ENCODE measurements at regions not wholly inside any gene's neighbourhood (a gene's known extent, or its start where the extent isn't known, plus 50 kb on each side); places are given as distances from the start of the nearest gene placed in this dataset.

GRCh38 chr14:54147282-54147681, 190.7 kb upstream of the BMP4 start:
- Histone ChIP-seq H3K36me3 (ENCODE audit: control insufficient read depth in 2 of 2, insufficient read depth in 2 of 2, low read length in 1 of 2) (no peaks in the 10 kb centered on the region), H3K4me1 (ENCODE audit: control insufficient read depth in 2 of 2, insufficient read depth in 2 of 2, low read length in 2 of 2) (no peaks in the 10 kb centered on the region), H3K9me3 (ENCODE audit: control insufficient read depth in 2 of 2, insufficient read depth in 1 of 2, low read length in 1 of 2) (no peaks in the 10 kb centered on the region), H3K27me3 (ENCODE audit: control insufficient read depth in 2 of 2, insufficient read depth in 1 of 2, low read length in 1 of 2) (no peaks in the 10 kb centered on the region), H3K27ac (ENCODE audit: low read depth in 1 of 2, low read length in 1 of 2) (no peak overlapping the region), H3K4me3 (ENCODE audit: low read length in 2 of 2) (no peak overlapping the region)
- no peak for DNase-seq (ENCODE audit: low read depth in 6 of 9, low spot score in 9 of 9)
- WGBS: 82% methylated on average over 2 of the region's 2 CpGs

- H3K36me3 ChIP-seq (ENCODE audit: control insufficient read depth in 2 of 2, insufficient read depth in 2 of 2, low read length in 1 of 2): no peaks in the 10 kb centered on the region
- DNase-seq (ENCODE audit: low read depth in 6 of 9, low spot score in 9 of 9): no peak
- H3K27ac ChIP-seq (ENCODE audit: low read depth in 1 of 2, low read length in 1 of 2): no peak overlapping the region
- H3K4me3 ChIP-seq (ENCODE audit: low read length in 2 of 2): no peak overlapping the region
- no peaks in the 10 kb centered on the region for H3K4me1 ChIP-seq (ENCODE audit: control insufficient read depth in 2 of 2, insufficient read depth in 2 of 2, low read length in 2 of 2)
- WGBS: 95% methylated on average over 3 of the region's 3 CpGs
- no peaks in the 10 kb centered on the region for H3K9me3 ChIP-seq (ENCODE audit: control insufficient read depth in 2 of 2, insufficient read depth in 1 of 2, low read length in 1 of 2)
- H3K27me3 ChIP-seq (ENCODE audit: control insufficient read depth in 2 of 2, insufficient read depth in 1 of 2, low read length in 1 of 2): no peaks in the 10 kb centered on the region
These were observed 191.1 kb upstream of the BMP4 start for GRCh38 chr14:54147758-54148157.

- H3K36me3 ChIP-seq (ENCODE audit: control insufficient read depth in 2 of 2, insufficient read depth in 2 of 2, low read length in 1 of 2): no peaks in the 10 kb centered on the region
- no peaks in the 10 kb centered on the region for H3K4me1 ChIP-seq (ENCODE audit: control insufficient read depth in 2 of 2, insufficient read depth in 2 of 2, low read length in 2 of 2)
- no peak for DNase-seq (ENCODE audit: low read depth in 6 of 9, low spot score in 9 of 9)
- no peak overlapping the region for H3K27ac ChIP-seq (ENCODE audit: low read depth in 1 of 2, low read length in 1 of 2)
- H3K27me3 ChIP-seq (ENCODE audit: control insufficient read depth in 2 of 2, insufficient read depth in 1 of 2, low read length in 1 of 2): no peaks in the 10 kb centered on the region
- WGBS: 96% methylated on average over 3 of the region's 3 CpGs
- H3K4me3 ChIP-seq (ENCODE audit: low read length in 2 of 2): no peak overlapping the region
- H3K9me3 ChIP-seq (ENCODE audit: control insufficient read depth in 2 of 2, insufficient read depth in 1 of 2, low read length in 1 of 2): no peaks in the 10 kb centered on the region
These were observed 191.6 kb upstream of the BMP4 start for GRCh38 chr14:54148251-54148650.

- Histone ChIP-seq H3K27me3 (ENCODE audit: control insufficient read depth in 2 of 2, insufficient read depth in 1 of 2, low read length in 1 of 2) (no peaks in the 10 kb centered on the region), H3K27ac (ENCODE audit: low read depth in 1 of 2, low read length in 1 of 2) (no peak overlapping the region), H3K4me1 (ENCODE audit: control insufficient read depth in 2 of 2, insufficient read depth in 2 of 2, low read length in 2 of 2) (no peaks in the 10 kb centered on the region), H3K36me3 (ENCODE audit: control insufficient read depth in 2 of 2, insufficient read depth in 2 of 2, low read length in 1 of 2) (no peaks in the 10 kb centered on the region), H3K9me3 (ENCODE audit: control insufficient read depth in 2 of 2, insufficient read depth in 1 of 2, low read length in 1 of 2) (no peaks in the 10 kb centered on the region), H3K4me3 (ENCODE audit: low read length in 2 of 2) (no peak overlapping the region)
- DNase-seq (ENCODE audit: low read depth in 6 of 9, low spot score in 9 of 9): no peak
- WGBS: 98% methylated on average over 8 of the region's 8 CpGs
These were observed 195.7 kb upstream of the BMP4 start for GRCh38 chr14:54152351-54152750.

GRCh38 chr14:54166049-54166950, 209.7 kb upstream of the BMP4 start:
- WGBS: 94% methylated on average over 8 of the region's 8 CpGs
- DNase-seq (ENCODE audit: low read depth in 6 of 9, low spot score in 9 of 9): no peak

GRCh38 chr14:54168489-54168888, 211.9 kb upstream of the BMP4 start:
- Histone ChIP-seq H3K27me3 (ENCODE audit: control insufficient read depth in 2 of 2, insufficient read depth in 1 of 2, low read length in 1 of 2) (no peaks in the 10 kb centered on the region), H3K36me3 (ENCODE audit: control insufficient read depth in 2 of 2, insufficient read depth in 2 of 2, low read length in 1 of 2) (no peaks in the 10 kb centered on the region), H3K4me3 (ENCODE audit: low read length in 2 of 2) (no peak overlapping the region), H3K9me3 (ENCODE audit: control insufficient read depth in 2 of 2, insufficient read depth in 1 of 2, low read length in 1 of 2) (no peaks in the 10 kb centered on the region), H3K4me1 (ENCODE audit: control insufficient read depth in 2 of 2, insufficient read depth in 2 of 2, low read length in 2 of 2) (peaks cover 24 to 42% of the 10 kb centered on the region in 2 donors), H3K27ac (ENCODE audit: low read depth in 1 of 2, low read length in 1 of 2) (no peak overlapping the region)
- no peak for DNase-seq (ENCODE audit: low read depth in 6 of 9, low spot score in 9 of 9)
- 91% methylated on average over 4 of the region's 4 CpGs for WGBS

More at GRCh38 chr14:54166049-54166950, 209.7 kb upstream of the BMP4 start:
- Histone ChIP-seq H3K36me3 (ENCODE audit: control insufficient read depth in 2 of 2, insufficient read depth in 2 of 2, low read length in 1 of 2) (no peaks in the 10 kb centered on the region), H3K9me3 (ENCODE audit: control insufficient read depth in 2 of 2, insufficient read depth in 1 of 2, low read length in 1 of 2) (no peaks in the 10 kb centered on the region), H3K4me1 (ENCODE audit: control insufficient read depth in 2 of 2, insufficient read depth in 2 of 2, low read length in 2 of 2) (peaks cover 20 to 29% of the 10 kb centered on the region in 2 donors), H3K4me3 (ENCODE audit: low read length in 2 of 2) (no peak overlapping the region), H3K27ac (ENCODE audit: low read depth in 1 of 2, low read length in 1 of 2) (no peak overlapping the region), H3K27me3 (ENCODE audit: control insufficient read depth in 2 of 2, insufficient read depth in 1 of 2, low read length in 1 of 2) (no peaks in the 10 kb centered on the region)

GRCh38 chr14:54169254-54169924, 212.8 kb upstream of the BMP4 start:
- Histone ChIP-seq H3K27me3 (ENCODE audit: control insufficient read depth in 2 of 2, insufficient read depth in 1 of 2, low read length in 1 of 2) (no peaks in the 10 kb centered on the region), H3K36me3 (ENCODE audit: control insufficient read depth in 2 of 2, insufficient read depth in 2 of 2, low read length in 1 of 2) (no peaks in the 10 kb centered on the region), H3K4me1 (ENCODE audit: control insufficient read depth in 2 of 2, insufficient read depth in 2 of 2, low read length in 2 of 2) (peaks cover 24 to 45% of the 10 kb centered on the region in 2 donors), H3K4me3 (ENCODE audit: low read length in 2 of 2) (no peak overlapping the region), H3K9me3 (ENCODE audit: control insufficient read depth in 2 of 2, insufficient read depth in 1 of 2, low read length in 1 of 2) (no peaks in the 10 kb centered on the region), H3K27ac (ENCODE audit: low read depth in 1 of 2, low read length in 1 of 2) (peak overlapping the region in 1 of 2 donors; percentile 22)
- 19% methylated on average over 4 of the region's 4 CpGs for WGBS
- DNase-seq (ENCODE audit: low read depth in 6 of 9, low spot score in 9 of 9): peak in 3 of 9 donors; percentile 32 to 71 (median 39)

- Histone ChIP-seq H3K36me3 (ENCODE audit: control insufficient read depth in 2 of 2, insufficient read depth in 2 of 2, low read length in 1 of 2) (no peaks in the 10 kb centered on the region), H3K9me3 (ENCODE audit: control insufficient read depth in 2 of 2, insufficient read depth in 1 of 2, low read length in 1 of 2) (no peaks in the 10 kb centered on the region), H3K27ac (ENCODE audit: low read depth in 1 of 2, low read length in 1 of 2) (peak overlapping the region in 1 of 2 donors; percentile 19), H3K4me3 (ENCODE audit: low read length in 2 of 2) (no peak overlapping the region), H3K27me3 (ENCODE audit: control insufficient read depth in 2 of 2, insufficient read depth in 1 of 2, low read length in 1 of 2) (no peaks in the 10 kb centered on the region), H3K4me1 (ENCODE audit: control insufficient read depth in 2 of 2, insufficient read depth in 2 of 2, low read length in 2 of 2) (peaks cover 24 to 45% of the 10 kb centered on the region in 2 donors)
- DNase-seq (ENCODE audit: low read depth in 6 of 9, low spot score in 9 of 9): no peak
These were observed 213.7 kb upstream of the BMP4 start for GRCh38 chr14:54170301-54170700.

- H3K9me3 ChIP-seq (ENCODE audit: control insufficient read depth in 2 of 2, insufficient read depth in 1 of 2, low read length in 1 of 2): no peaks in the 10 kb centered on the region
- H3K4me3 ChIP-seq (ENCODE audit: low read length in 2 of 2): no peak overlapping the region
- no peak overlapping the region for H3K27ac ChIP-seq (ENCODE audit: low read depth in 1 of 2, low read length in 1 of 2)
- H3K27me3 ChIP-seq (ENCODE audit: control insufficient read depth in 2 of 2, insufficient read depth in 1 of 2, low read length in 1 of 2): peaks cover 0 to 2% of the 10 kb centered on the region in 2 donors
- no peaks in the 10 kb centered on the region for H3K36me3 ChIP-seq (ENCODE audit: control insufficient read depth in 2 of 2, insufficient read depth in 2 of 2, low read length in 1 of 2)
- 23% methylated on average over 3 of the region's 3 CpGs for WGBS
- peak in 3 of 9 donors; percentile 20 to 71 (median 35) for DNase-seq (ENCODE audit: low read depth in 6 of 9, low spot score in 9 of 9)
- H3K4me1 ChIP-seq (ENCODE audit: control insufficient read depth in 2 of 2, insufficient read depth in 2 of 2, low read length in 2 of 2): peaks cover 24 to 40% of the 10 kb centered on the region in 2 donors
These were observed 215.5 kb upstream of the BMP4 start for GRCh38 chr14:54172114-54172513.

All from thymus (tissue), 11 donors.